ENCODE measurements at regions not wholly inside any gene's neighbourhood (a gene's known extent, or its start where the extent isn't known, plus 50 kb on each side); places are given as distances from the start of the nearest gene placed in this dataset.
A peak's percentile ranks its signal among the peaks of the same experiment; 100 is the strongest.
"Not testable (repeated sequence)": the region's sequence is repeated elsewhere in the genome, so short reads cannot be mapped to it uniquely, and the experiment has no call there.

- DNase-seq (ENCODE audit: low read depth in 4 of 4, low spot score in 3 of 4): no peak
Observed at GRCh38 chr12:46087916-46088439, 97.6 kb upstream of the SCAF11 start.

- no peak for DNase-seq (ENCODE audit: low read depth in 4 of 4, low spot score in 3 of 4)
Observed at GRCh38 chr12:46084666-46085631, 94.6 kb upstream of the SCAF11 start.

DNA sequence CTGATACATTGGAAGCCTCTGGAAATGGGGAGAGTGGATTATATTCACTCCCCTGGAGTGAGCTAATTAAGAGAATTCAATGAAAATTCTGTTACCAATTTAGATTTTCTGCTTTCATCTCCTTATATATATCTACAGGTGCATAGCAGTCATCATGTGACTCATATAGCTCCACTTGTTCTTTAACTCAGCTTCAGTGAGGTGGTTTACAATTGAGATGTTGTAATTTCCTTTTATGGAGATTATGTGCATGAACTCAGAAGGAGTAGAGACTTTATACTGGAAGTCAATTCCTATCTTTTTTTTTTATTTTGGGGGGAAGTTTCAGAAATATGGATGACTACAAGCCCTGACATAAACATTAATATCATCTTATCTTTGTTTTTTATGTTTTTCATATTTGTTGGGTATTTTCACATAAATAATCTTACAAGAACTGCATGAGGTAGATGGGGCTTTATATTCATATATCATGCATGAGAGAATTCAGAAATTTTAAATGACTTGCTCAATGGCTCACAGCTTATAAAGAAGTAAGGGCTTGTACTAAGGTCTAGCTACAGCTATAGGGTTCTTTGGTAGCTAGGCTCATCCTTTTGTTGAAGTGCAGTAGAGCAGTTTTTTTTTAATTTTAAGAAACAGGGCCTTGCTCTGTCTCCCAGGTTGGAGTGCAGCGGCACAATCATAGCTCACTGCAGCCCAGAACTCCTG lies 92.3 kb upstream of the SCAF11 start:
- DNase-seq (ENCODE audit: low read depth in 4 of 4, low spot score in 3 of 4): no peak

DNA sequence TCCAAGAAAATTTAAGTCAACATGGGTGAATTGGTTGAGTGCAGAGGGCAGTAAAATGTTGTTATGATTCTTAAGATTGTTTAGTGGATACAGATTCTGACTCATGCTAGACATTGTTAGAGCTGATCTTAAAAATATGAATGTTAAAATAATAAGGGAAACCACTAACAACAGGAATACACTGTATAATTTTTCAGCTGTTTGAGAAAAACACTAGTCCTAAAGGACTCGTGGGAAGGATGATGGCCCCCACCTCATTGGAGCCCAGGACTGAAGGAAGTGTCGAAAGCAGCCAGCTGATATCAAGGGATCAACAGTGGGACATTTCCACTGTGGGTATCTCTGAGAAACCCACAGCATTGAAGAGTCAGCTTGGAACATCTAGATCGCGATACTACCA lies 82.9 kb upstream of the SCAF11 start:
- DNase-seq (ENCODE audit: low read depth in 4 of 4, low spot score in 3 of 4): no peak

DNA sequence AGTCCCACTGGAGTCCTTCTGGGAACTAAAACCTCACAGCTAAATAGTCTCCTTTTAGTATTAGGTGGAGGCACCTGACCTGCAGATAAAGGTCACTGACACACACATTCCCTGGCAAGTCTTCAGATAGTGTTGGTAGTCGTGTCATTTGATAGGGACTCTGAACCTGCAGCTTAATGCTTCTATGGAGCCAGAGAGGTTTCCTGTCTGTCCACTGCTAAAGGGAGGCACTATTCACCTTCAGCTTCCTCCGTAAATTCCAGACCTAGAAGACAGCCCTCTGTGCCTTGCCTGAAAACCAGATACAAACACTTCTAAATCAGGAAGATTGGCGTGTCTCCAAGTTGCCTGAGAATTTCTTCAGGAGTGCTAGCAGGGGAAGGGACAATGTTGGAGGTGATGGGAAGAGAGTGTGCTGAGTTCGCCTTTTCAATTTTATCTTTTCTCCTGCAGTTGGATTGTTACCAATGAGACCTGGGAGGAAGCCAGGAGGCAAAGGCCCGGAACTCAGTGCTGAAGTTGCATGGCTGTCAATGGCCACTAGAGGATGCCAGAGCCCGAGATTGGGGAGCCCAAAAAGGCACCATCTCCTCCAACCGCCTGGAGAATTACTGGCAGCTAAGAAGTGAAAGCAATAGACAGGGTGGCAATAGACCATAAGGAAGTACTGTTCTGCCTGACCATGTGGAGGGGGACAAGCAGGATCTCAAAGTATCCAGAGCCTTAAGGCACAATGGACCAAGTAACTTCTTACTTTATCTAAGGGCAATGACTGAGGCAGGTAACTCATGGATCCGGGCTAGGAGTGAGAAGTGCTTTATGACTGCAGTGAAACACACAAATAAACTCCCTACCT lies 81.6 kb upstream of the SCAF11 start:
- peak; percentile 12 to 39 (median 33) for DNase-seq (ENCODE audit: low read depth in 4 of 4, low spot score in 3 of 4)

DNA sequence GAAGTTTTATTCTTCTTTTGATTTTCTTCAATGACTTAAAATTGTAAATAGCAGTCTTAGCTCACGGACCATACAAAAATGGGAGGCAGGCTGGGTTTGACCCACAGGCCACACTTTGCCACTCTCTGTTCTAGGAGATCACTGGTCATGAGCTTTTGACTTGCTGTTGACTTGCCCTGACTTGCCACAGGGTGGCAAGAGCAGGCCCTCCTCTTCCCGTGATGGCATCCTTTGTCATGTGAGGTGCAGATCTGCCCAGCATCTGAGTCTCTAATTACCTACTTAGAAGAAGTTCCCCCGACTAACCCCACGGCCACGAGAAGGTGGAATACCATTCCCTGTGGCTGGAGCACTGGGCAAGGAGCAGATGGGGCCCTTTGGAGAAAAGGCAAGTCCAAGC lies 81.0 kb upstream of the SCAF11 start:
- DNase-seq (ENCODE audit: low read depth in 4 of 4, low spot score in 3 of 4): no peak

DNA sequence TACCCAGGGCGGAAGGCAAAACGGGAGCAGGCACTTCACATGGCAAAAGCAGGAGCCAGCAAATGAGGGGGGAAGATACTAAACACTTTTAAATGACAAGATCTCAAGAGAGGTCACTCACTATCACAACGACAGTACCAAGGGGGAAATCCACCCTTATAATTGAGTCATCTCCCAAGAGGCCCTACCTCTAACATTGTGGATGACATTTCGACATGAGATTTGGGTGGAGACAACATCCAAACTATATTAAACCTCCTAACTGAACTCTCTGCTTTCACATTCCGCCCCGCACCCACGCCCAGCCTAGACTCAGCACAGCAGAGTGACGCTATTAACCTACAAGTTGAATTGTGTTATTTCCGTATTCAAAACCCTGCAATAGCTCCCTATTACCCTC lies 76.7 kb upstream of the SCAF11 start:
- no peak for DNase-seq (ENCODE audit: low read depth in 4 of 4, low spot score in 3 of 4)

- DNase-seq (ENCODE audit: low read depth in 4 of 4, low spot score in 3 of 4): no peak
Observed at GRCh38 chr12:46065412-46066166, 75.2 kb upstream of the SCAF11 start.

- no peak for DNase-seq (ENCODE audit: low read depth in 4 of 4, low spot score in 3 of 4)
Observed at GRCh38 chr12:46064548-46064947, 74.2 kb upstream of the SCAF11 start.

DNA sequence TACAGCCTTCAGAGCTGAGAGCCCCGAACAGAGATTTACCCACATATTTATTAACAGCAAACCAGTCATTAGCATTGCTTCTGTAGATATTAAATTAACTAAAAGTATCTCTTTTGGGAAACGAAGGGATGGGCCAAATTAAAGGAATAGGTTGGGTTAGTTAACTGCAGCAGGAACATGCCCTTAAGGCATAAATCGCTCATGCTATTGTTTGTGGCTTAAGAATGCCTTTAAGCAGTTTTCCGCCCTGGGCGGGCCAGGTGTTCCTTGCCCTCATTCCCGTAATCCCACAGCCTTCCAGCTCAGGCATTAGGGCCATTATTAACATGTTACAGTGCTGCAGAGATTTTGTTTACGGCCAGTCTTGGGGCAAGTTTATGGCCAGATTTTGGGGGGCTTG lies 68.3 kb upstream of the SCAF11 start:
- not testable (repeated sequence) for DNase-seq (ENCODE audit: low read depth in 4 of 4, low spot score in 3 of 4)

- DNase-seq (ENCODE audit: low read depth in 4 of 4, low spot score in 3 of 4): no peak
Observed at GRCh38 chr12:46050805-46051204, 60.4 kb upstream of the SCAF11 start.

- no peak for DNase-seq (ENCODE audit: low read depth in 4 of 4, low spot score in 3 of 4)
Observed at GRCh38 chr12:46049665-46050064, 59.3 kb upstream of the SCAF11 start.

DNA sequence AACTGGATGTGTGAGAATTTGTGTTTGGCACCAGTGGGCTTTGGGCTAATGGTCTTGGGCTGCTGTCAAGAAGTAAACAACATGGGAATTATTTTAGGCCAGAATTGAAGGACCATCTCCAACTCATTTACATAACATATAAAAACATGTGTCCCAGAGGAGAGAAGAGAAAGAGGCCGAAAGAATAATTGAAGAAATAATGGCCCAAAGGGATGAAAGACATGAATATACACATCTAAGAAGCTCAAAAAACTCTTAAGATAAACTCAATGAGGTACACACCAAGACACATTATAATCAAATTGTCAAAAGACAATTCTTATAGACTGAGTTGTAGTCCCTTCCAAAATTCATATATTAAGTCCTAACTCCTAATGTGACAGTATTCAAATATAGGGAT lies 56.1 kb upstream of the SCAF11 start:
- DNase-seq (ENCODE audit: low read depth in 4 of 4, low spot score in 3 of 4): no peak

DNA sequence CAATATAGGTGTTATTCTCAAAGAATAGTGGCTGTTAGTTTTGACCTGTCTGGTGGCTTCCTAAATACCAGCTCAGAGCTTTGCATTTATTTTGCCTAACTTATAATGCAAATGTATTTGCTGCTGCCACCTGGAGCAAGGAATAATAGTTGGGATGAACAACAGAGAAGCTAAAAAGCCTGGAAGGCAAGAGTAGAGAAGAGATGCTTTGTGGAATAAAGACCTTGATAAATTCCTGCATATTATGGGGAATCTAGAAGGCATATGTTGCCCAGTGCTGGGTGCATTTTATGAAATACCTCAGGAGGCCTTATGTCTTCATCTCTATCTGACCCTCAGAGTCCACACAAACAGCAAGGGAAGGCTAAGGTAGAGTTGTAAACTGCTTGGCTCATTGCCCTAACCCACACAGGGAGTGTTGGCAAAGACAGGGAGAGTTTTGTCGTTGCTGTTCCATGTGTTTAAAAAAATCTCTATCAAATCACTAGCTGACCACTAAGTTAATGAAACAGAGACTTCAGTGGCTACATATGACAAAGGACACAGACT lies 53.7 kb upstream of the SCAF11 start:
- DNase-seq (ENCODE audit: low read depth in 4 of 4, low spot score in 3 of 4): no peak
